Aorta (tissue), 5 donors: ENCODE measurements at regions not wholly inside any gene's neighbourhood (a gene's known extent, or its start where the extent isn't known, plus 50 kb on each side); places are given as distances from the start of the nearest gene placed in this dataset.

ENCODE experiments used
- ATAC-seq: fragments of 200-7000 bp; cut with Tn5 transposase; one replicate; pipeline ENCODE4 v1.9.1; 2022; ENCODE audit warnings: moderate library complexity; ENCODE audit not compliant: low FRiP score
- DNase-seq, 2 donors: peaks; one replicate each; pipeline ENCODE4 v3.0.0-alpha.2; 2020
- H3K27ac ChIP-seq, 2 donors: one replicate each; pipeline ENCODE4 v1.5.1; 2013; ENCODE audit warnings: low read length in 2 of 2, mild to moderate bottlenecking in 2 of 2, moderate library complexity in 2 of 2, control low read depth in 1 of 2, inconsistent platforms in 1 of 2, low read depth in 1 of 2
- H3K27me3 ChIP-seq, 2 donors: one replicate each; pipeline ENCODE4 v1.6.1; 2013; ENCODE audit warnings: control low read depth in 1 of 2, low read length in 1 of 2, mild to moderate bottlenecking in 1 of 2, moderate library complexity in 1 of 2; ENCODE audit not compliant: insufficient read depth in 2 of 2, control insufficient read depth in 1 of 2
- H3K36me3 ChIP-seq, 2 donors: one replicate each; pipeline ENCODE4 v1.6.1; 2013; ENCODE audit warnings: control low read depth in 1 of 2, low read length in 1 of 2, mild to moderate bottlenecking in 1 of 2; ENCODE audit not compliant: insufficient read depth in 2 of 2, control insufficient read depth in 1 of 2
- H3K4me1 ChIP-seq, 2 donors: one replicate each; pipeline ENCODE4 v1.6.1; 2013; ENCODE audit warnings: low read length in 2 of 2, control low read depth in 1 of 2, mild to moderate bottlenecking in 1 of 2, moderate library complexity in 1 of 2; ENCODE audit not compliant: insufficient read depth in 2 of 2, control insufficient read depth in 1 of 2
- H3K4me3 ChIP-seq, 2 donors: one replicate each; pipeline ENCODE4 v1.5.1; 2013; ENCODE audit warnings: low read length in 2 of 2, control low read depth in 1 of 2, mild to moderate bottlenecking in 1 of 2
- H3K9me3 ChIP-seq: one replicate; pipeline ENCODE4 v1.6.1; 2013; ENCODE audit warnings: mild to moderate bottlenecking, low read length; ENCODE audit not compliant: control insufficient read depth
- WGBS, 2 donors: extraction: QIAGEN DNeasy Blood & Tissue Kit; methylation state at CpG; one replicate each; pipeline ENCODE4 v1.1.7; 2013; 5-methylcytosine and 5-hydroxymethylcytosine counted together
- intact Hi-C, 2 donors: fragments of 100-400 bp; cut with DNase I; formaldehyde crosslinking; loops; one replicate each; pipeline versions ENCODE4 v1.14.2 to v1.15.0; 2022
- donor health status: healthy with polysubstance abuse.
- donor health status: Bipolar disorder and iron deficiency.
- donor health status: DM: no; HTN: no; CAD: no.
- donor health status: DM: no; HTN: no; CAD: no.
- donor health status: DM: yes; HTN: yes; CAD: no.

DNA sequence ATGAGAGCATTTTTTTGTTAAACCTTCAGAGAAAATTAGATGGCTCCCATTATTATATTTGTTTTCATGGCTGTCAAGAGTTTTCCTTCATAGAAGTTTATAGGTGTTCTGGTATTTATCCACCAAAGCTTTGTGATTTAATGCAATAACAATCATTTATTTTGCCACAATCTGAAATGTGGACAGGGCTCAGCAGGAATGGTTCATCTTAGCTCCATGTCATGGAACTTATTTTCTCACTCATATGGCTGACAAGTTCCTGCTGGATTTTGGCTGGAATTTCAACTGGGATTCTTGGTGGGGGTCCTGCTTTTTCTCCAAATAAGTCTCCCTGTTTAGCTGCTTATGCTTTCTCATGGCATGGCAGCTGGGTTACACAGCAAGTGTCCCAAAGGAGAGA is 876.7 kb downstream of the QKI start:
- peaks cover 9% of the 10 kb centered on the region for H3K9me3 ChIP-seq

GRCh38 chr6:164290101-164290500 is 875.6 kb downstream of the QKI start:
- no peaks in the 10 kb centered on the region for H3K36me3 ChIP-seq
- H3K4me1 ChIP-seq = no peaks in the 10 kb centered on the region
- 78 to 85% methylated on average over 3 of the region's 3 CpGs for WGBS, 2 donors
- no peak for DNase-seq
- ATAC-seq = no peak
- H3K27me3 ChIP-seq = no peaks in the 10 kb centered on the region
- H3K27ac ChIP-seq = no peak overlapping the region
- intact Hi-C loops = no loop called here
- peaks cover 8% of the 10 kb centered on the region for H3K9me3 ChIP-seq
- H3K4me3 ChIP-seq = no peak overlapping the region

More for the DNA sequence above, 876.7 kb downstream of the QKI start:
- DNase-seq = no peak
- no peak overlapping the region for H3K4me3 ChIP-seq
- no peaks in the 10 kb centered on the region for H3K27me3 ChIP-seq
- intact Hi-C loops = no loop called here
- ATAC-seq = no peak
- H3K36me3 ChIP-seq = no peaks in the 10 kb centered on the region
- no peak overlapping the region for H3K27ac ChIP-seq
- no peaks in the 10 kb centered on the region for H3K4me1 ChIP-seq

DNA sequence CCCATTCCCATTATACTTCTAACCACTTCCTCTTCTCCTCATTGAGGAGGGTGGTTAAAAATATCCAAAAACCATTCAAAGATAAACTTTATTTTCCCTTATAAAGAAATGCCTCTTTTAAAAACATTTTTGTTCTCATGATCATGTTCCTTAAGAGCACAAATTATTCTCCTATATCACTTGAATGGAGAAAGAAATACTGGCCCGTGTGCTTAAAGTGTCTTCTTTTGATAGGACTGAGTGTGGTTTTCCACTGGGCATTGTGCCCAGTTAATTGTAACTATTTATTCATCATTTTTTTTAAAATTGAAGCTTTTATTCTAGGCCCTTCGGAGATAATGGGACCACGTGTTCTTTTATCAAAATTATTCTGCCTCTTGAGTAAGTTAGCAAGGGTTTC is 871.5 kb downstream of the QKI start:
- Histone ChIP-seq H3K4me1 (no peaks in the 10 kb centered on the region), H3K36me3 (no peaks in the 10 kb centered on the region), H3K9me3 (peaks cover 3% of the 10 kb centered on the region), H3K4me3 (no peak overlapping the region), H3K27me3 (no peaks in the 10 kb centered on the region), H3K27ac (no peak overlapping the region)
- ATAC-seq (no peak), DNase-seq (no peak)
- intact Hi-C loops = no loop called here
- 22 to 24% methylated on average over 3 of the region's 3 CpGs for WGBS, 2 donors

DNA sequence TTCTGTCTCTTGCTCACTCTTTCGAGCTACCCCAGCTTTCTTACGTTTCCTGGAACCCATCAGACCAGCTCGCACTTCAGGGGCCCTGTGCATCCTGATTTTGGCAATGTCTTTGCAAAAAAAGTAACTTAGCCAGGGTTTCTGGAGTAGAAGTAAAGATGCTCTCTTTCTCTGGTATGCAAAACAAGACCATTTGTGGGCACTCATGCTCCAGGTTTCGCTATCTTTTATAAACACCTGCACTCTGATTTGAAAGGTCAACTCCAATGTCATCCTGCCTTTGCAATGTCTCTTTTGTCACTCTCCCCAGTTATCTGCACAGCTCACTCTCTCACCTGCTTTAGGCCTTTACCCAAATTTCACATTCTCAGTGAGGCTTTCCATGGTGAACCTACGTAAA is 869.1 kb downstream of the QKI start:
- WGBS, 2 donors = 70 to 77% methylated on average over 5 of the region's 5 CpGs
- no peaks in the 10 kb centered on the region for H3K27me3 ChIP-seq
- H3K9me3 ChIP-seq = no peaks in the 10 kb centered on the region
- H3K27ac ChIP-seq = no peak overlapping the region
- no peaks in the 10 kb centered on the region for H3K4me1 ChIP-seq
- intact Hi-C loops = no loop called here
- H3K36me3 ChIP-seq = no peaks in the 10 kb centered on the region
- ATAC-seq = no peak
- DNase-seq = no peak
- H3K4me3 ChIP-seq = no peak overlapping the region

- H3K27ac ChIP-seq = no peak overlapping the region
- no peaks in the 10 kb centered on the region for H3K36me3 ChIP-seq
- WGBS, 2 donors = 58 to 59% methylated on average over 1 of the region's 1 CpG
- no peak overlapping the region for H3K4me3 ChIP-seq
- DNase-seq (no peak), ATAC-seq (no peak)
- H3K4me1 ChIP-seq = no peaks in the 10 kb centered on the region
- peaks cover 4% of the 10 kb centered on the region for H3K9me3 ChIP-seq
- no peaks in the 10 kb centered on the region for H3K27me3 ChIP-seq
- intact Hi-C loops = no loop called here
Measured at GRCh38 chr6:164276211-164276610, 861.7 kb downstream of the QKI start.

DNA sequence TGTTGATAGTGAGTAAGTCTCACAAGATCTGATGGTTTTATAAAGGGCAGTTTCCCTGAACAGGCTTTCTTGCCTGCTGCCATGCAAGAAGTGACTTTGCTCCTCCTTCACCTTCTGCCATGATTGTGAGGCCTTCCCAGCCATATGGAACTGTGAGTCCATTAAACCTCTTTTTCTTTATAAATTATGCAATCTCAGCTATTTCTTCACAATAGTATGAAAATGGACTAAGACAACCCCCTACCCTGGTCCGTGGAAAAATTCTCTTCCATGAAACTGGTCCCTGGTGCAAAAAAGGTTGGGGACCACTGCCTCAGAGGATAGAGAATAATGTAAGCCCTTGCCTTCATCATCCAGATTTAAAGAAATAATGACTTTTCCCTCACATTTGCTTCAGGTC is 861.3 kb downstream of the QKI start:
- Histone ChIP-seq H3K9me3 (peaks cover 6% of the 10 kb centered on the region), H3K4me3 (no peak overlapping the region), H3K27me3 (no peaks in the 10 kb centered on the region), H3K27ac (no peak overlapping the region), H3K4me1 (no peaks in the 10 kb centered on the region), H3K36me3 (no peaks in the 10 kb centered on the region)
- intact Hi-C loops = no loop called here
- DNase-seq = no peak
- 78 to 79% methylated on average over 1 of the region's 1 CpG for WGBS, 2 donors
- ATAC-seq = no peak

GRCh38 chr6:164274493-164274892 is 860.0 kb downstream of the QKI start:
- H3K27me3 ChIP-seq = no peaks in the 10 kb centered on the region
- no peaks in the 10 kb centered on the region for H3K4me1 ChIP-seq
- peaks cover 6% of the 10 kb centered on the region for H3K9me3 ChIP-seq
- no peak for DNase-seq
- H3K27ac ChIP-seq = no peak overlapping the region
- no peaks in the 10 kb centered on the region for H3K36me3 ChIP-seq
- H3K4me3 ChIP-seq = no peak overlapping the region
- intact Hi-C loops = no loop called here
- ATAC-seq = no peak
- WGBS, 2 donors = 14 to 28% methylated on average over 2 of the region's 2 CpGs

- Histone ChIP-seq H3K9me3 (peaks cover 6% of the 10 kb centered on the region), H3K4me3 (no peak overlapping the region), H3K4me1 (no peaks in the 10 kb centered on the region), H3K27me3 (no peaks in the 10 kb centered on the region), H3K27ac (no peak overlapping the region), H3K36me3 (no peaks in the 10 kb centered on the region)
- no peak for ATAC-seq
- whole genome bisulfite sequencing, 2 donors = 80 to 86% methylated on average over 3 of the region's 3 CpGs
- intact Hi-C loops = no loop called here
- DNase-seq = no peak
Measured at GRCh38 chr6:164273491-164273890, 859.0 kb downstream of the QKI start.

DNA sequence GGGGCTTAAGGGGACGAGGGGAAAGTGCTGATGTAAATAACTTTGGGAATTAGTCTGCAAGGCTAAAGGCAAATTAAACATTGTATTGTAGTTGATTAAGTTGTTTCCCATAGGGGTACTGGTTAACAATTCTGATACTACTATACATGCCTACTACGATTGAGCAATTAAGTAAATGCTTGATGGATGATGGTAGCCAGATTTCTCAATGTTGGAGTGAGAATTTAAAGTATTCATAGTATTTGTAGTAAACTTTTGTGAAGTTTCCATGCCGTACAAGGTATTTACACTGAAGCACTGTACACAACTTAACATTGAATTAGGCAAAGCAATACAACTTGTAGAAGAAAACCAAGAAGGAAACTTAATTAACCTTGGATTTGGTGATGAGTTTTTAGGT is 852.3 kb downstream of the QKI start:
- intact Hi-C loops = no loop called here
- Histone ChIP-seq H3K27ac (no peak overlapping the region), H3K4me1 (no peaks in the 10 kb centered on the region), H3K36me3 (no peaks in the 10 kb centered on the region), H3K9me3 (peaks cover 1% of the 10 kb centered on the region), H3K4me3 (no peak overlapping the region), H3K27me3 (no peaks in the 10 kb centered on the region)
- 61 to 73% methylated on average over 3 of the region's 3 CpGs for WGBS, 2 donors
- no peak for DNase-seq
- no peak for ATAC-seq
